ENCODE measurements at regions not wholly inside any gene's neighbourhood (a gene's known extent, or its start where the extent isn't known, plus 50 kb on each side); places are given as distances from the start of the nearest gene placed in this dataset.
"Not testable (repeated sequence)": the region's sequence is repeated elsewhere in the genome, so short reads cannot be mapped to it uniquely, and the experiment has no call there.

GRCh38 chr10:8310930-8311329, 256.4 kb downstream of the GATA3 start:
- DNase-seq: no peak

DNA sequence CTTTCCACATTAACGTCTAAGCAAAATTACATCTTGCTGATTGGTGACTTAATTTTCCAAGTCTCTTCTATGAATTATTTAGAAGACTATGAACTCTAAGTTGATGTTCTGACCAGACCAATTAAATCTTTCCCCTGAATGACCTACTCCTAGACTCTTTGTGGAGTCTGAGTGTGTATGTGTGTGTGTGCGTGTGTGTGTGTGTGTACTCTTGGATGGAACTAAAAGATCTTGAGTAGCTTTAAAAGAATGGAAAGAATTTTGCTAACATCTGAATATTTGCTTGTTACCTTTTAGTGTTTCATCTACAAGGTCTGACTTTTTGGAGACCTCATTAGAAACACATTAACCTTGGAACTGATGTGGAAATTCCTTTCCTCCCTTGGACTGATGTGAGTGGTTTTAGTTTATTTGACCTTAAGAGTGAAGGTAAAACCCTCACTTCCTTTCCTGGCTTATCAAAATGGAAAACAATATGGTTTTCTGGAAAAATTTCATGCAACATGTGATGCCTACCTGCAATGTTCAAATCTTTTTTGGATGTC, 257.1 kb downstream of the GATA3 start:
- no peak for DNase-seq

- no peak for DNase-seq
Observed at GRCh38 chr10:8312079-8312478, 257.6 kb downstream of the GATA3 start.

DNA sequence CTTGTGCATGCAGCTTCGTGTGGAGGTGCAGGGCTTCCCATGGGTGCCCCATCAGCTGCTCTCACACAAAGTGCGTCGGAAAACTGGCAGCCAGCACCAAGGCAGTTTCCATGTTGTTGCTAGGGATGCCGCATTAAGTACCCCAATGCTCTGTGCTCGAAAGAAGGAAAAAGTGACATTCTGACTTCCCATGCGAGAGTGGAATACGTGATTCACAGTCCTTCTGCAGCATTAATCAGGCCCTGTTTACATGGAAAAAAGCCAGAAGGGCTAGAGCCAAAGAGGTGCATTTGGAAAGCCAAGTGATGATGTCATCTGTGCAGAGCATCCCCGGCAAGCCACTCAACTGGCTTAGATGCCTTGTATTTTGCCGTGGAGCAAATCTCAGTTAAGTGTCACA, 258.3 kb downstream of the GATA3 start:
- peak; percentile 1 for DNase-seq

GRCh38 chr10:8314486-8314885, 260.0 kb downstream of the GATA3 start:
- DNase-seq: no peak

GRCh38 chr10:8315619-8316021, 261.1 kb downstream of the GATA3 start:
- DNase-seq: no peak

DNA sequence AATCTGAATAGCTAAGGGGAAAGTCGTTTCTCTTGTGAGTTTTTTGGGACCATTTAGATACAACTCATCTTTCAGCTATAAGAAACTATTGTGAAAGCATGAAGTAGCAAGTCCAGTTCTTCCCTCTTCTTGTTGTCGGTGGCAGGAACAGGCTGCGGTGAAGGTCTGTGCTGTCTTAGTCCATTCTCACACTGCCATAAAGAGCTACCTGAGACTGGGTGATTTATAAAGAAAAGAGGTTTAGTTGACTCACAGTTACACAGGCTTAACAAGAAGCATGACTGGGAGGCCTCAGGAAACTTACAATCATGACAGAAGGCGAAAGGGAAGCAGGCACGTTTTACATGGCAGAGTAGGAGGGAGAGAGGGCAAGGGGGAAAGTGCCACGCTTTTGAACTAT, 261.8 kb downstream of the GATA3 start:
- no peak for DNase-seq

DNA sequence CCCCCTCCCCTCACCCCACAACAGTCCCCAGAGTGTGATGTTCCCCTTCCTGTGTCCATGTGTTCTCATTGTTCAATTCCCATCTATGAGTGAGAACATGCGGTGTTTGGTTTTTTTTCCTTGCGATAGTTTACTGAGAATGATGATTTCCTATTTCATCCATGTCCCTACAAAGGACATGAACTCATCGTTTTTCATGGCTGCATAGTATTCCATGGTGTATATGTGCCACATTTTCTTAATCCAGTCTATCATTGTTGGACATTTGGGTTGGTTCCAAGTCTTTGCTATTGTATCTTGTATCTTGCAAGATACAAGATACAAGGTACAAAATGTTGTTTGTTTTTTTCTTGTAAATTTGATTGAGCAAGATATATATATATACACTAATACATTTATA, 263.9 kb downstream of the GATA3 start:
- not testable (repeated sequence) for DNase-seq

DNA sequence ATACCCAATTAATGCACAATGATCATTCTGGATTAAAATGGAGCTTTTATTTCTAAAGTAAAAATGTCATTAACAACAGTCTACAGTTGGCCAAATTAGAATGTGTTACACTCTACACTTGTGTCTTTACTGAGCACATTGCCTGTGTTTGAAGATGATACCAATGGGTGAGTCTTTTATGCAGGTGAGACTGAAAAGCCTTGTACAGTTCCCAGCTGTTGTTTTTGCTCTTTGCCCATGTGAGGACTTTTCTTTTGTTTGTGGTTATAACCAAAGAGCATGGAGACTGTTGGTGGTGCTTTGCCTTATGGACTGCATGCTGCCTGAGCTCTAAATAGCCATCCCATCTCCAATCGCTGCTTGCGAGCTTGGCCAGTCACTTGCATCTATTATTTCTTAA, 264.5 kb downstream of the GATA3 start:
- DNase-seq: no peak

- no peak for DNase-seq
Observed at GRCh38 chr10:8319704-8320103, 265.2 kb downstream of the GATA3 start.

GRCh38 chr10:8321990-8322389, 267.5 kb downstream of the GATA3 start:
- DNase-seq: no peak

GRCh38 chr10:8323428-8324054, 269.1 kb downstream of the GATA3 start:
- no peak for DNase-seq

GRCh38 chr10:8325024-8325980, 270.8 kb downstream of the GATA3 start:
- no peak for DNase-seq

DNA sequence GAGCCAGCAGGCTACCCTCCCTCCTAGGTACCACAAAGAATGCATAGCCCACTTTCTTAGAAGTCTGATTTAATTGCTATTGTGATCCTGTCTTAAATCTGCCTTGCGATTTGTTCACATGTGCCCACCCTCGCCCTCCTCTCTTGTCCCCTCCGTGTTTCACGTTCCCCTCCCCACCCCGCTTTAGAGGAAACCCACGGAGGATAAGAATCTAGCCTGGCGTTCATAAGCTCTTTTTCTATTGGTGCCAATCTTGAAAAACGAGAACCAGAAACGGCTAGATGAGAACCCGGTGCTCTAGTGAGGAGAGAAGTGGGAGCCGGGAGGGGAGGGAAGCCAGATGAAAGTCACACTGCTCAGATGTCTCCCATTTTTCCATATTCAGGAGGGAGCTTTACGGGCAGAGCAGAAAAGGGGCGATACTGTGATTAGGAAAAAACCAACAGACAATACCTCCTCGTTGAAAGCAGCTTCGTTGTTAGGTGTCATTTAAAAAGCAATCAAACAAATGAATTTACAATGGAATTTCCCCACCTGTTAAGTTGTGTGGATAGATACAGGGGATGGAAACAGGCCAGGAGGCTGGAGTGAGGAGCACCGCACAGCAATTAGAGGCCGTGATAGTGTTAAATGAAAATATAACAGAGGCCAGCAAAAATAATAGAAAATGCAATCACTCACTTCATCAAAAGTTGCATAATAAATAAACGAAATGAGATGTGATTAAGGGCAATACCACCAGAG, 272.1 kb downstream of the GATA3 start:
- DNase-seq: no peak

- no peak for DNase-seq
Observed at GRCh38 chr10:8327140-8327423, 272.6 kb downstream of the GATA3 start.

GRCh38 chr10:8331387-8331786, 276.9 kb downstream of the GATA3 start:
- no peak for DNase-seq

GRCh38 chr10:8331896-8332729, 277.6 kb downstream of the GATA3 start:
- DNase-seq: peak; percentile 24

DNA sequence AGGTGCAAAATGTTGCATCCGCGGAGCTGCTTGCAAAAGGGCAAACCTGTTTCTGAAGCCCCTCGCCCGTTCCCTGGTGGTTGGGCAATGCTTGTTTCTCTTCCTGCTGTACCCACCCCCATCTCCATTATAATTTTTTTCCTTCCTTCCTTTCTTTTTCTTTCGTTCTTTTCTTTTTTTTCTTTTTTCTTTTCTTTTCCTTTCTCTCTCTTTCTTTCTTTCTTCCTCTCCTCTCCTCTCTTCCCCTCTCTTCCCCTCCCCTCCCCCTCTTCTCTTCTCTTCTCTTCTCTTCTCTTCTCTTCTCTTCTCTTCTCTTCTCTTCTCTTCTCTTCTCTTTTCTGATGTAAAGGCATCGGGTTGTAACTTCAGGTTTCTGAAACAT, 278.2 kb downstream of the GATA3 start:
- DNase-seq: no peak

GRCh38 chr10:8334631-8335030, 280.1 kb downstream of the GATA3 start:
- no peak for DNase-seq

- DNase-seq: no peak
Observed at GRCh38 chr10:8336629-8337331, 282.3 kb downstream of the GATA3 start.

- no peak for DNase-seq
Observed at GRCh38 chr10:8337332-8337651, 282.8 kb downstream of the GATA3 start.

Measured in muscle of arm (tissue), 1 donor.